HL-60 (cell line): ENCODE measurements at regions not wholly inside any gene's neighbourhood (a gene's known extent, or its start where the extent isn't known, plus 50 kb on each side); places are given as distances from the start of the nearest gene placed in this dataset.
"Not testable (repeated sequence)": the region's sequence is repeated elsewhere in the genome, so short reads cannot be mapped to it uniquely, and the experiment has no call there.

ENCODE experiments used
- DNase-seq, 2 experiments: peaks; one replicate each; pipeline ENCODE4 v3.0.0-alpha.2; 2010 to 2020; ENCODE audit warnings: low read depth in 1 of 2, low spot score in 1 of 2
- H3K27ac ChIP-seq: fragments of 250-450 bp; sonication (Bioruptor Pico); replicated peaks from 2 replicates; pipeline ENCODE4 v1.5.1; 2020; ENCODE audit warnings: mild to moderate bottlenecking, moderate library complexity
- H3K27me3 ChIP-seq: fragments of 250-450 bp; sonication (Bioruptor Pico); 2 replicates; pipeline ENCODE4 v1.5.1; 2021; ENCODE audit warnings: mild to moderate bottlenecking, moderate library complexity; ENCODE audit not compliant: insufficient read depth, poor library complexity, severe bottlenecking
- H3K4me3 ChIP-seq: replicated peaks from 2 replicates; pipeline ENCODE4 v1.5.1; 2011; ENCODE audit warnings: mild to moderate bottlenecking, control low read depth, low read length; ENCODE audit not compliant: insufficient read depth
- GABPA ChIP-seq: IDR thresholded peaks from 2 replicates; pipeline ENCODE4 v1.6.1; 2012; ENCODE audit warnings: low read depth
- POLR2AphosphoS5 ChIP-seq: IDR thresholded peaks from 2 replicates; pipeline ENCODE4 v1.6.1; 2012; ENCODE audit warnings: low read depth
- SPI1 ChIP-seq: IDR thresholded peaks from 2 replicates; pipeline ENCODE4 v1.6.1; 2012; ENCODE audit warnings: low read depth, mild to moderate bottlenecking, borderline replicate concordance
- TF ChIP-seq, protein P1 (sequence below): IDR thresholded peaks from one replicate; pipeline ENCODE4 v1.5.1; 2011; ENCODE audit warnings: low read length, control low read depth, inconsistent platforms; ENCODE audit not compliant: insufficient read depth
- TF ChIP-seq, protein P2 (sequence below): IDR thresholded peaks from 2 replicates; pipeline ENCODE4 v1.6.1; 2012; ENCODE audit warnings: low read depth; ENCODE audit not compliant: insufficient replicate concordance

DNA sequence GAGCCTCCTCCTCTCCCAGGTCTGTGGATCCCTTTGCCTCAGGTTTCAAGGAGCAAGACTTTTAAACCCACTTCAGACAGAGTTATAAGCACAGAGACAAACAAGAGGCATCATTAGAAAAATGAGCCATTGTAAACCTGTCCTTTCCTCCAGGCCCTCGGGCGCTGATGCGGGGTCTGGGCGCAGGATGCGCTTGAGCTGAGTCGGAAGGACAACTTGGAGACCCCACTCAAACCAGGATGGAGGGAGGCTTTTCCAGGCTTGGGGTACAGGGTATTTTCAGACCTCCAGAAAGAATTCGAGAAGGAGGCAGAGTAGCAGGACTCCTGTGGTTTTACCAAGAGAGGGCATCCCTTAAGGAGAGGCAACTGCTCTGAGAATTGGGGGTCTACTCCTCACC is 155.6 kb downstream of the NUFIP1 start:
- no peak overlapping the region for H3K27ac ChIP-seq
- DNase-seq, result no peak
- no peak for TF ChIP-seq GABPA
- TF ChIP-seq, protein P1, sequence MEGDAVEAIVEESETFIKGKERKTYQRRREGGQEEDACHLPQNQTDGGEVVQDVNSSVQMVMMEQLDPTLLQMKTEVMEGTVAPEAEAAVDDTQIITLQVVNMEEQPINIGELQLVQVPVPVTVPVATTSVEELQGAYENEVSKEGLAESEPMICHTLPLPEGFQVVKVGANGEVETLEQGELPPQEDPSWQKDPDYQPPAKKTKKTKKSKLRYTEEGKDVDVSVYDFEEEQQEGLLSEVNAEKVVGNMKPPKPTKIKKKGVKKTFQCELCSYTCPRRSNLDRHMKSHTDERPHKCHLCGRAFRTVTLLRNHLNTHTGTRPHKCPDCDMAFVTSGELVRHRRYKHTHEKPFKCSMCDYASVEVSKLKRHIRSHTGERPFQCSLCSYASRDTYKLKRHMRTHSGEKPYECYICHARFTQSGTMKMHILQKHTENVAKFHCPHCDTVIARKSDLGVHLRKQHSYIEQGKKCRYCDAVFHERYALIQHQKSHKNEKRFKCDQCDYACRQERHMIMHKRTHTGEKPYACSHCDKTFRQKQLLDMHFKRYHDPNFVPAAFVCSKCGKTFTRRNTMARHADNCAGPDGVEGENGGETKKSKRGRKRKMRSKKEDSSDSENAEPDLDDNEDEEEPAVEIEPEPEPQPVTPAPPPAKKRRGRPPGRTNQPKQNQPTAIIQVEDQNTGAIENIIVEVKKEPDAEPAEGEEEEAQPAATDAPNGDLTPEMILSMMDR, result no peak
- H3K27me3 ChIP-seq, result peaks cover 8% of the 10 kb centered on the region
- no peak overlapping the region for H3K4me3 ChIP-seq

DNA sequence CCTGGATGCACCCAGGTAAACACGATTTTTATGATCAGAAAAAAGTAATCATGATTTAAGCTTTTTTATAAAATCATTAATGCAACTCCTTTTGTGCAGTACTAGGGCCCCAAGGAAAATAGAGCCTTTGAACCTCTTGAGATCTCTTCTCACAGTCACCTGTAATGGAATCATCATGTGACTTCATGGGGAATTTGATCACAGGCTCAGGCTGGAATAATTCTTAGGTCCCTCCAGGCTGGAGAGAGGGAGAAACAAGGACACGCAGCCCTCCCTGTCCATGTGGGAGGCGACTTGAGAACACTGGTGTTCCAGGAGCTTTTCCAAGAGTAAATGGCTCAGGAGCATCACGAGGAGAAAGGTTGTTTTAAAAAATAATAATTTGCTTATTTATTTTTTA is 156.1 kb downstream of the NUFIP1 start:
- Histone ChIP-seq H3K4me3 (no peak overlapping the region), H3K27me3 (peaks cover 8% of the 10 kb centered on the region), H3K27ac (no peak overlapping the region)
- TF ChIP-seq POLR2AphosphoS5 (no peak), SPI1 (no peak)
- TF ChIP-seq, protein P1, result no peak
- no peak for DNase-seq

DNA sequence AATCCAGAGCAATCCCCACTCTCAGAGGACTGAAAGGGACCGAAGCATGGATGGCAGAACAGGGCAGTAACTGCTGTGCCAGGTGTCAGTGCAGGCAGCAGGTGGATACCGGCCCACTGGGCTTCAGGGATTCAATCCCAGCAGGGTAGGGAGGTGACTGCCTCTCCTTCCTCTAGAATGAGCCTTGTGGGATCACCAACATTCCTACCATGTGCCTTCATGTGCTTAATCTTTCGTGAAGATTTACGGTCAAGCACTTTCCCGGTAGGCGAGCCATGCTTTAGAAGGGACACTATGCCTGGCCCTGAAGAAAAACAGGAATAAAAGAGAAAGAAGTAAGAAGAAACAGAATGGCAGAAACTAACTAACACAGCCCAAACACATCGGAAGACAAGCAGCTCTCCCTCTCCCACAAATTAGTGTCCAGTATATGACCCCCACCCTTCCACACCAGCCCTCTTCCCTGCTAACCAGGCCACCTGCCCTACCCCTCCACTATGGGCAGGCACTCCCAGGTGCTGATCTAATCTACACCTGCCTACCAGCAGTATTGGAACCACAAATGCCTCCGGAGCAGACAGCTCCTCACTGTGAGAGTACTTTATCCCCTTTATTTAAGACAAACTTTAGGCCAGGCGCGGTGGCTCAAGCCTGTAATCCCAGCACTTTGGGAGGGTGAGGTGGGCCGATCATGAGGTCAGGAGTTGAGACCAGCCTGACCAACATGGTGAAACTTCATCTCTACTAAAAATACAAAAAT is 162.5 kb downstream of the NUFIP1 start:
- Histone ChIP-seq H3K4me3 (no peak overlapping the region), H3K27me3 (peaks cover 7% of the 10 kb centered on the region), H3K27ac (no peak overlapping the region)
- TF ChIP-seq, protein P1, result no peak
- TF ChIP-seq POLR2AphosphoS5, result no peak
- TF ChIP-seq, protein P2, sequence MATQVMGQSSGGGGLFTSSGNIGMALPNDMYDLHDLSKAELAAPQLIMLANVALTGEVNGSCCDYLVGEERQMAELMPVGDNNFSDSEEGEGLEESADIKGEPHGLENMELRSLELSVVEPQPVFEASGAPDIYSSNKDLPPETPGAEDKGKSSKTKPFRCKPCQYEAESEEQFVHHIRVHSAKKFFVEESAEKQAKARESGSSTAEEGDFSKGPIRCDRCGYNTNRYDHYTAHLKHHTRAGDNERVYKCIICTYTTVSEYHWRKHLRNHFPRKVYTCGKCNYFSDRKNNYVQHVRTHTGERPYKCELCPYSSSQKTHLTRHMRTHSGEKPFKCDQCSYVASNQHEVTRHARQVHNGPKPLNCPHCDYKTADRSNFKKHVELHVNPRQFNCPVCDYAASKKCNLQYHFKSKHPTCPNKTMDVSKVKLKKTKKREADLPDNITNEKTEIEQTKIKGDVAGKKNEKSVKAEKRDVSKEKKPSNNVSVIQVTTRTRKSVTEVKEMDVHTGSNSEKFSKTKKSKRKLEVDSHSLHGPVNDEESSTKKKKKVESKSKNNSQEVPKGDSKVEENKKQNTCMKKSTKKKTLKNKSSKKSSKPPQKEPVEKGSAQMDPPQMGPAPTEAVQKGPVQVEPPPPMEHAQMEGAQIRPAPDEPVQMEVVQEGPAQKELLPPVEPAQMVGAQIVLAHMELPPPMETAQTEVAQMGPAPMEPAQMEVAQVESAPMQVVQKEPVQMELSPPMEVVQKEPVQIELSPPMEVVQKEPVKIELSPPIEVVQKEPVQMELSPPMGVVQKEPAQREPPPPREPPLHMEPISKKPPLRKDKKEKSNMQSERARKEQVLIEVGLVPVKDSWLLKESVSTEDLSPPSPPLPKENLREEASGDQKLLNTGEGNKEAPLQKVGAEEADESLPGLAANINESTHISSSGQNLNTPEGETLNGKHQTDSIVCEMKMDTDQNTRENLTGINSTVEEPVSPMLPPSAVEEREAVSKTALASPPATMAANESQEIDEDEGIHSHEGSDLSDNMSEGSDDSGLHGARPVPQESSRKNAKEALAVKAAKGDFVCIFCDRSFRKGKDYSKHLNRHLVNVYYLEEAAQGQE, result no peak
- TF ChIP-seq GABPA, result no peak
- no peak for TF ChIP-seq SPI1
- DNase-seq, result no peak

DNA sequence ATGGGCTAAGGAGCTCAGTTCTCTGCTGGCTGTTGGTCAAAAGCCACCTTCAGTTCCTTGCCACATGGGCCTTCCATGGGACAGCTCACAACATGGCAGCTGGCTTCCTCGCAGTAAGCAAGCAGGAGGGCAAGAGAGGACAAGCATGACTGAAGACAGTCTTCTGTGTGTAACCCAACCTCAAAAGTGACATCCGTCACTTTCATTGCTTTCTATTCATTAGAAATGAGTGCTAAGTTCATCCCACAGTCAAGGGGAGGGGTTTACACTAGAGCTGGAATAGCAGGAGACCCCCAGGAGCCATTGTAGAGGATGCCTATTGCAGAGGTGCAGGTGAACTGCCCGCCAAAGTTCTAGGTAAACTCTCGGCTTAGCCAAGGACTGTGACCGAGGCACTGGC is 163.3 kb downstream of the NUFIP1 start:
- TF ChIP-seq, protein P2, result no peak
- TF ChIP-seq, protein P1, result no peak
- TF ChIP-seq SPI1 (no peak), POLR2AphosphoS5 (no peak), GABPA (no peak)
- Histone ChIP-seq H3K27ac (no peak overlapping the region), H3K27me3 (peaks cover 7% of the 10 kb centered on the region), H3K4me3 (no peak overlapping the region)
- no peak for DNase-seq

DNA sequence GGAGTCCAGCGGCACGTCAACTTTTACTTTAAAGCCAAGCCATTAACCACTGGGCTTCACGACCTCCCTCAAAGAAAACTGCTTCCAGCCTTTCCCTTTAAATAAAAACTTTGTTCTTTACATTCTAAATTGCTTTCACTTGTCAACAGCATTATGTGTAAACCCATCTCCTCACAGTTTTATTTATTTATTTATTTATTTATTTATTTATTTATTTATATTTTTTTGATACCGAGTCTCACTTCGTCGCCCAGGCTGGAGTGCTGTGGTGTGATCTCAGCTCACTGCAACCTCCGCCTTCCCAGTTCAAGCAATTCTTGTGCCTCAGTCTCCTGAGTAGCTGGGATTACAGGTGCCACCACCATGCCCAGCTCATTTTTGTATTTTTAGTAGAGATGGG is 165.7 kb downstream of the NUFIP1 start:
- H3K27me3 ChIP-seq, H3K27ac ChIP-seq, DNase-seq, H3K4me3 ChIP-seq: not testable (repeated sequence)
